ENCODE measurements at regions not wholly inside any gene's neighbourhood (a gene's known extent, or its start where the extent isn't known, plus 50 kb on each side); places are given as distances from the start of the nearest gene placed in this dataset.

- Histone ChIP-seq H4K91ac (ENCODE audit: low read length) (no peak overlapping the region), H3K4ac (ENCODE audit: low read depth in 1 of 2, low read length in 2 of 2) (no peak overlapping the region), H4K8ac (ENCODE audit: low read length) (no peak overlapping the region), H2AFZ (ENCODE audit: low read depth, low read length) (no peak overlapping the region), H3K23ac (ENCODE audit: low read length in 2 of 2) (no peak overlapping the region), H2BK12ac (ENCODE audit: low read length in 2 of 2) (no peak overlapping the region), H3K27ac (ENCODE audit: low read length, poor library complexity, severe bottlenecking) (no peak overlapping the region), H3K4me1 (ENCODE audit: control insufficient read depth, insufficient read depth, low read depth, low read length) (no peaks in the 10 kb centered on the region), H3K4me3 (ENCODE audit: insufficient read depth in 1 of 2, low read depth in 1 of 2, low read length in 2 of 2) (no peak overlapping the region), H2BK120ac (ENCODE audit: low read depth, low read length) (no peak overlapping the region), H3K4me2 (ENCODE audit: low read length, poor library complexity, severe bottlenecking) (no peak overlapping the region), H2AK5ac (ENCODE audit: low read length, severe bottlenecking) (no peak overlapping the region), H3K9me3 (ENCODE audit: control insufficient read depth, low read length) (peaks cover 13% of the 10 kb centered on the region), H3K18ac (ENCODE audit: low read depth in 1 of 2, low read length in 2 of 2) (no peak overlapping the region), H3K79me1 (replicated peaks; ENCODE audit: low read length, poor library complexity, severe bottlenecking) (no peaks in the 10 kb centered on the region), H3K14ac (ENCODE audit: low read length in 2 of 2) (no peak overlapping the region), H3K27me3 (ENCODE audit: control insufficient read depth in 1 of 2, insufficient read depth in 1 of 2, low read length in 2 of 2) (no peaks in the 10 kb centered on the region), H2BK15ac (ENCODE audit: low read depth, poor library complexity, severe bottlenecking) (no peak overlapping the region), H3K9ac (ENCODE audit: low read length) (no peak overlapping the region), H3K36me3 (ENCODE audit: control insufficient read depth in 1 of 2, insufficient read depth in 2 of 2, low read depth in 1 of 2, low read length in 2 of 2) (no peaks in the 10 kb centered on the region), H2BK5ac (ENCODE audit: low read depth, low read length, poor library complexity, severe bottlenecking) (no peak overlapping the region)
- 100% methylated on average over 1 of the region's 1 CpG for WGBS
- no peak for DNase-seq
These were observed 438.9 kb downstream of the NAV3 start for GRCh38 chr12:78269620-78270019.

GRCh38 chr12:78271546-78271945 lies 440.9 kb downstream of the NAV3 start:
- Histone ChIP-seq H2BK5ac (ENCODE audit: low read depth, low read length, poor library complexity, severe bottlenecking) (no peak overlapping the region), H2AFZ (ENCODE audit: low read depth, low read length) (no peak overlapping the region), H3K18ac (ENCODE audit: low read depth in 1 of 2, low read length in 2 of 2) (no peak overlapping the region), H3K27me3 (ENCODE audit: control insufficient read depth in 1 of 2, insufficient read depth in 1 of 2, low read length in 2 of 2) (no peaks in the 10 kb centered on the region), H4K8ac (ENCODE audit: low read length) (no peak overlapping the region), H3K23ac (ENCODE audit: low read length in 2 of 2) (no peak overlapping the region), H3K4ac (ENCODE audit: low read depth in 1 of 2, low read length in 2 of 2) (no peak overlapping the region), H3K9ac (ENCODE audit: low read length) (no peak overlapping the region), H2BK12ac (ENCODE audit: low read length in 2 of 2) (no peak overlapping the region), H2BK15ac (ENCODE audit: low read depth, poor library complexity, severe bottlenecking) (no peak overlapping the region), H3K9me3 (ENCODE audit: control insufficient read depth, low read length) (peaks cover 11% of the 10 kb centered on the region), H3K4me3 (ENCODE audit: insufficient read depth in 1 of 2, low read depth in 1 of 2, low read length in 2 of 2) (no peak overlapping the region), H3K4me1 (ENCODE audit: control insufficient read depth, insufficient read depth, low read depth, low read length) (no peaks in the 10 kb centered on the region), H3K14ac (ENCODE audit: low read length in 2 of 2) (no peak overlapping the region), H3K36me3 (ENCODE audit: control insufficient read depth in 1 of 2, insufficient read depth in 2 of 2, low read depth in 1 of 2, low read length in 2 of 2) (no peaks in the 10 kb centered on the region), H3K4me2 (ENCODE audit: low read length, poor library complexity, severe bottlenecking) (no peak overlapping the region), H4K91ac (ENCODE audit: low read length) (no peak overlapping the region), H3K79me1 (replicated peaks; ENCODE audit: low read length, poor library complexity, severe bottlenecking) (no peaks in the 10 kb centered on the region), H3K27ac (ENCODE audit: low read length, poor library complexity, severe bottlenecking) (no peak overlapping the region), H2AK5ac (ENCODE audit: low read length, severe bottlenecking) (no peak overlapping the region), H2BK120ac (ENCODE audit: low read depth, low read length) (no peak overlapping the region)
- no CpG with 5 or more reads among the region's 3 CpGs for WGBS
- DNase-seq: no peak

- no peak overlapping the region for H2AFZ ChIP-seq (ENCODE audit: low read depth, low read length)
- peaks cover 26% of the 10 kb centered on the region for H3K9me3 ChIP-seq (ENCODE audit: control insufficient read depth, low read length)
- DNase-seq: no peak
- H2BK120ac ChIP-seq (ENCODE audit: low read depth, low read length): no peak overlapping the region
- no peak overlapping the region for H3K4me2 ChIP-seq (ENCODE audit: low read length, poor library complexity, severe bottlenecking)
- no peak overlapping the region for H3K27ac ChIP-seq (ENCODE audit: low read length, poor library complexity, severe bottlenecking)
- no peak overlapping the region for H2BK12ac ChIP-seq (ENCODE audit: low read length in 2 of 2)
- no peak overlapping the region for H3K9ac ChIP-seq (ENCODE audit: low read length)
- no peak overlapping the region for H2BK5ac ChIP-seq (ENCODE audit: low read depth, low read length, poor library complexity, severe bottlenecking)
- no peaks in the 10 kb centered on the region for H3K36me3 ChIP-seq (ENCODE audit: control insufficient read depth in 1 of 2, insufficient read depth in 2 of 2, low read depth in 1 of 2, low read length in 2 of 2)
- no peak overlapping the region for H4K91ac ChIP-seq (ENCODE audit: low read length)
- no peaks in the 10 kb centered on the region for H3K27me3 ChIP-seq (ENCODE audit: control insufficient read depth in 1 of 2, insufficient read depth in 1 of 2, low read length in 2 of 2)
- H3K18ac ChIP-seq (ENCODE audit: low read depth in 1 of 2, low read length in 2 of 2): no peak overlapping the region
- 13% methylated on average over 2 of the region's 2 CpGs for WGBS
- no peaks in the 10 kb centered on the region for H3K79me1 ChIP-seq (replicated peaks; ENCODE audit: low read length, poor library complexity, severe bottlenecking)
- H3K4me1 ChIP-seq (ENCODE audit: control insufficient read depth, insufficient read depth, low read depth, low read length): no peaks in the 10 kb centered on the region
- H2AK5ac ChIP-seq (ENCODE audit: low read length, severe bottlenecking): no peak overlapping the region
- H3K23ac ChIP-seq (ENCODE audit: low read length in 2 of 2): no peak overlapping the region
- H3K4me3 ChIP-seq (ENCODE audit: insufficient read depth in 1 of 2, low read depth in 1 of 2, low read length in 2 of 2): no peak overlapping the region
- no peak overlapping the region for H4K8ac ChIP-seq (ENCODE audit: low read length)
- no peak overlapping the region for H3K14ac ChIP-seq (ENCODE audit: low read length in 2 of 2)
- no peak overlapping the region for H3K4ac ChIP-seq (ENCODE audit: low read depth in 1 of 2, low read length in 2 of 2)
- H2BK15ac ChIP-seq (ENCODE audit: low read depth, poor library complexity, severe bottlenecking): no peak overlapping the region
These were observed 445.2 kb downstream of the NAV3 start for GRCh38 chr12:78275886-78276285.

- no peak overlapping the region for H3K18ac ChIP-seq (ENCODE audit: low read depth in 1 of 2, low read length in 2 of 2)
- H3K4me2 ChIP-seq (ENCODE audit: low read length, poor library complexity, severe bottlenecking): no peak overlapping the region
- H3K4me1 ChIP-seq (ENCODE audit: control insufficient read depth, insufficient read depth, low read depth, low read length): no peaks in the 10 kb centered on the region
- H3K9me3 ChIP-seq (ENCODE audit: control insufficient read depth, low read length): peaks cover 21% of the 10 kb centered on the region
- H2BK12ac ChIP-seq (ENCODE audit: low read length in 2 of 2): no peak overlapping the region
- H3K79me1 ChIP-seq (replicated peaks; ENCODE audit: low read length, poor library complexity, severe bottlenecking): no peaks in the 10 kb centered on the region
- H2AFZ ChIP-seq (ENCODE audit: low read depth, low read length): no peak overlapping the region
- H2AK5ac ChIP-seq (ENCODE audit: low read length, severe bottlenecking): no peak overlapping the region
- H2BK5ac ChIP-seq (ENCODE audit: low read depth, low read length, poor library complexity, severe bottlenecking): no peak overlapping the region
- H3K23ac ChIP-seq (ENCODE audit: low read length in 2 of 2): no peak overlapping the region
- 95% methylated on average over 2 of the region's 2 CpGs for WGBS
- no peak overlapping the region for H4K91ac ChIP-seq (ENCODE audit: low read length)
- H4K8ac ChIP-seq (ENCODE audit: low read length): no peak overlapping the region
- H2BK120ac ChIP-seq (ENCODE audit: low read depth, low read length): no peak overlapping the region
- no peaks in the 10 kb centered on the region for H3K27me3 ChIP-seq (ENCODE audit: control insufficient read depth in 1 of 2, insufficient read depth in 1 of 2, low read length in 2 of 2)
- no peak overlapping the region for H3K9ac ChIP-seq (ENCODE audit: low read length)
- H3K14ac ChIP-seq (ENCODE audit: low read length in 2 of 2): no peak overlapping the region
- H2BK15ac ChIP-seq (ENCODE audit: low read depth, poor library complexity, severe bottlenecking): no peak overlapping the region
- H3K27ac ChIP-seq (ENCODE audit: low read length, poor library complexity, severe bottlenecking): no peak overlapping the region
- H3K4me3 ChIP-seq (ENCODE audit: insufficient read depth in 1 of 2, low read depth in 1 of 2, low read length in 2 of 2): no peak overlapping the region
- no peak overlapping the region for H3K4ac ChIP-seq (ENCODE audit: low read depth in 1 of 2, low read length in 2 of 2)
- no peaks in the 10 kb centered on the region for H3K36me3 ChIP-seq (ENCODE audit: control insufficient read depth in 1 of 2, insufficient read depth in 2 of 2, low read depth in 1 of 2, low read length in 2 of 2)
- DNase-seq: no peak
These were observed 448.1 kb downstream of the NAV3 start for GRCh38 chr12:78278706-78279190.

All from mesenchymal stem cell (in vitro differentiated cells and primary cell).